Tibial nerve (tissue), 4 donors: ENCODE measurements at regions not wholly inside any gene's neighbourhood (a gene's known extent, or its start where the extent isn't known, plus 50 kb on each side); places are given as distances from the start of the nearest gene placed in this dataset.

Experiments
- DNase-seq, 2 donors: peaks; one replicate each; pipeline ENCODE4 v3.0.0-alpha.2; 2019; ENCODE audit warnings: low spot score in 2 of 2
- H3K27ac ChIP-seq, 4 donors: fragments of 200-600 bp; sonication (generic) in 3 of 4; one replicate each; pipeline ENCODE4 v1.5.1; 2017 to 2019; ENCODE audit warnings: mild to moderate bottlenecking in 1 of 4
- H3K27me3 ChIP-seq, 2 donors: fragments of 200-600 bp; sonication (generic) in 1 of 2; one replicate each; pipeline versions ENCODE4 v1.5.1 to v1.6.0; 2017 to 2019
- H3K36me3 ChIP-seq, 3 donors: fragments of 200-600 bp; sonication (generic); one replicate each; pipeline ENCODE4 v1.5.1; 2018 to 2019
- H3K4me1 ChIP-seq, 4 donors: fragments of 200-600 bp; sonication (generic) in 3 of 4; one replicate each; pipeline ENCODE4 v1.5.1; 2017 to 2019
- H3K4me3 ChIP-seq, 4 donors: fragments of 200-600 bp; sonication (generic) in 3 of 4; one replicate each; pipeline ENCODE4 v1.5.1; 2017 to 2019; ENCODE audit warnings: mild to moderate bottlenecking in 1 of 4, moderate library complexity in 1 of 4
- H3K9me3 ChIP-seq, 4 donors: fragments of 200-600 bp; sonication (generic) in 3 of 4; one replicate each; pipeline ENCODE4 v1.5.1; 2017 to 2019
- EP300 ChIP-seq, 2 donors: sonication (generic); formaldehyde crosslinking; IDR thresholded peaks; one replicate each; pipeline ENCODE4 v1.6.1; 2017; ENCODE audit warnings: antibody characterized with exemption in 2 of 2, mild to moderate bottlenecking in 1 of 2
- POLR2A ChIP-seq, 2 donors: fragments of 450-650 bp; IDR thresholded peaks; one replicate each; pipeline ENCODE4 v1.6.1; 2017; ENCODE audit warnings: antibody characterized with exemption in 2 of 2, mild to moderate bottlenecking in 2 of 2, moderate library complexity in 2 of 2
- WGBS, 2 donors: methylation state at CpG; one replicate each; pipeline ENCODE4 v1.1.5; 2018; 5-methylcytosine and 5-hydroxymethylcytosine counted together
- TF ChIP-seq, protein P1 (sequence below), 5 experiments: fragments of 200-600 bp in 3 of 5; fragments of 450-650 bp in 2 of 5; sonication (generic) in 3 of 5; IDR thresholded peaks; one replicate each; pipeline ENCODE4 v1.5.1; 2016 to 2019; ENCODE audit warnings: antibody characterized with exemption in 5 of 5, mild to moderate bottlenecking in 3 of 5, moderate library complexity in 2 of 5

DNA sequence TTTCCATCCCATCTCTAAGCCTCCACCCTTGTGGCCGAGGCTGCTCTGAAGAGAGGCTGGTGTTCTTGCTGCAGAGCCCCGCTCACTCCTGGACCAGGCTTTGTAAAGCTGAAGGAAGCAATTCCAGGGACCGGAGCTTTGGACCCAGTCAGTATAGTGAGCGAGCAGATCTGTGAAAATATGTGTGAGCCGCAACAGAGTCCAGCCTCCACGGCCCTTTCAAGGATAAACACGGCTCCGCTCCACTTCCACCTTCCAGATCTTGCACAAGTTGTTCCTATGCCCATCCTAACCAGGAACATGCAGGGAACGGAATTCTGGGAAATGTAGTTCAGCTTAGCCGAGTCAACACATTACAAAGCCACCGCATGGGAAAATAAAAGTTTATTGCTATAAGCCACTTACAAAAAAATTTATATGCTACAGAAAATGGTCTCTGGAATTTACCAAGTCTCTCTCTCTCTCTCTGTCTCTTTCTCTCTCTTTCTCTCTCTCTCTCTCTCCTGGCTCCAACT lies 151.7 kb upstream of the ZNF521 start:
- H3K4me3 ChIP-seq: peak overlapping the region; percentile 2 to 48 (median 24)
- H3K27ac ChIP-seq: peak overlapping the region in 1 of 4 donors; percentile 57
- peak; percentile 35 to 71 for DNase-seq
- TF ChIP-seq, protein P1, sequence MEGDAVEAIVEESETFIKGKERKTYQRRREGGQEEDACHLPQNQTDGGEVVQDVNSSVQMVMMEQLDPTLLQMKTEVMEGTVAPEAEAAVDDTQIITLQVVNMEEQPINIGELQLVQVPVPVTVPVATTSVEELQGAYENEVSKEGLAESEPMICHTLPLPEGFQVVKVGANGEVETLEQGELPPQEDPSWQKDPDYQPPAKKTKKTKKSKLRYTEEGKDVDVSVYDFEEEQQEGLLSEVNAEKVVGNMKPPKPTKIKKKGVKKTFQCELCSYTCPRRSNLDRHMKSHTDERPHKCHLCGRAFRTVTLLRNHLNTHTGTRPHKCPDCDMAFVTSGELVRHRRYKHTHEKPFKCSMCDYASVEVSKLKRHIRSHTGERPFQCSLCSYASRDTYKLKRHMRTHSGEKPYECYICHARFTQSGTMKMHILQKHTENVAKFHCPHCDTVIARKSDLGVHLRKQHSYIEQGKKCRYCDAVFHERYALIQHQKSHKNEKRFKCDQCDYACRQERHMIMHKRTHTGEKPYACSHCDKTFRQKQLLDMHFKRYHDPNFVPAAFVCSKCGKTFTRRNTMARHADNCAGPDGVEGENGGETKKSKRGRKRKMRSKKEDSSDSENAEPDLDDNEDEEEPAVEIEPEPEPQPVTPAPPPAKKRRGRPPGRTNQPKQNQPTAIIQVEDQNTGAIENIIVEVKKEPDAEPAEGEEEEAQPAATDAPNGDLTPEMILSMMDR (IDR thresholded peaks at IDR 0.05): no peak
- TF ChIP-seq EP300 (IDR thresholded peaks at IDR 0.05): peak in 1 of 2 donors; percentile 57
- H3K4me1 ChIP-seq: peaks cover 0 to 9% (median 0%) of the 10 kb centered on the region in 4 donors
- H3K9me3 ChIP-seq: no peaks in the 10 kb centered on the region
- H3K27me3 ChIP-seq: no peaks in the 10 kb centered on the region
- 2 to 11% methylated on average over 10 to 11 of the region's 11 CpGs for WGBS, 2 donors
- no peaks in the 10 kb centered on the region for H3K36me3 ChIP-seq

DNA sequence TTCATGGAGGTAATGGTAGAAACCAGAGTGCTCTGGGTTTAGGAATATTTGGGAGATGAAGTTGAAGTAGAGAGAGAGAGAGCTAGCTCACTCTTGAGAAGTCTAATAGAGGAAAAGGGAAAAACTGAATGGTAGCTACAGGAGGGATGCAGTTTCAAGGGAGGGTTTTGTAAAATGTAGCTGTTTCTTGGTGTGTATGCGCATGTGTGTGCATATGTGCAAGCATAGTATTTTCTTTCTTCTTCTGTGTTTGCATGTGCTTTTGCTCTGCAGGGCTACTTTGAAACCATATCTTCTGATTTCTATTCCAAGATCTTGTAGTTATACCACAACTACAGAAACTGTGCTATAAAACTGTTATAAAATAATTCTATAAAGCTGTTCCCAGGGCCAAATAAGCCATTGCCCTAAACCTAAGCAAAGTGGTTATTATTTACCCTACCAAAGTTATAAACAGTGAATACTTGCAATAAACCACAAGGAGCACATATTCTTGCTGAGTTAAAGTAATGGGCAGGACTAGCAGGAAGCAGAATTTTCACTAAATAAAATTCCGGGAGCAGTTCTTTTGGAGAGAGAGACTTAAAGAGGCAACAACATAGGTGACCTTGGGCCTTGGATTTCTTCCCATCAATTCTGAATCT lies 145.3 kb upstream of the ZNF521 start:
- H3K27me3 ChIP-seq: no peaks in the 10 kb centered on the region
- WGBS, 2 donors: 75 to 81% methylated on average over 2 of the region's 2 CpGs

DNA sequence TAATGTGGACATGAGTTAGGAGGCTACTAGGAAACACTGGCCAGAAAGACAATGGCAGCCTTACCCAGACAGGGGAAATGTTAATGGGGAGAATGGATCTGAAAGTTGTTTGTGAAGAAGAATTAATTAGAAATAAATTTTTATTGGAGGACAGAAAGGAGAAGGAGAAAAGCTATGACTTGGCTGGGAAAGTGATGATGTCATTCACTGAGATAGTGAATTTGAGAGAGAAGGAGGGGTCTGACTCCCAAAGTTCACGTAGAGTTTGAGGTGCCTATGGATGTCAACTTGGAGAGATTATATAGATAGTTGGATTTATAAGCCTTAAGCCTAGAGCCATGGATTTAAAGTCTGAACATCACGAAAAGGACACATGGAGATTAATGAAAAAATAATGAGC lies 144.6 kb upstream of the ZNF521 start:
- TF ChIP-seq POLR2A (IDR thresholded peaks at IDR 0.05) (no peak), EP300 (IDR thresholded peaks at IDR 0.05) (no peak)
- TF ChIP-seq, protein P1 (IDR thresholded peaks at IDR 0.05): no peak
- WGBS, 2 donors: 59 to 66% methylated on average over 2 of the region's 2 CpGs
- Histone ChIP-seq H3K9me3 (peaks cover 0 to 9% (median 0%) of the 10 kb centered on the region in 4 donors), H3K4me1 (no peaks in the 10 kb centered on the region), H3K4me3 (no peak overlapping the region), H3K27ac (no peak overlapping the region), H3K36me3 (no peaks in the 10 kb centered on the region), H3K27me3 (no peaks in the 10 kb centered on the region)
- no peak for DNase-seq

More for the DNA sequence above, 145.3 kb upstream of the ZNF521 start:
- Histone ChIP-seq H3K27ac (no peak overlapping the region), H3K4me1 (no peaks in the 10 kb centered on the region), H3K9me3 (peaks cover 0 to 9% (median 0%) of the 10 kb centered on the region in 4 donors), H3K36me3 (no peaks in the 10 kb centered on the region), H3K4me3 (no peak overlapping the region)
- TF ChIP-seq, protein P1 (IDR thresholded peaks at IDR 0.05): no peak
- TF ChIP-seq EP300 (IDR thresholded peaks at IDR 0.05): no peak
- TF ChIP-seq POLR2A (IDR thresholded peaks at IDR 0.05): no peak
- DNase-seq: no peak

DNA sequence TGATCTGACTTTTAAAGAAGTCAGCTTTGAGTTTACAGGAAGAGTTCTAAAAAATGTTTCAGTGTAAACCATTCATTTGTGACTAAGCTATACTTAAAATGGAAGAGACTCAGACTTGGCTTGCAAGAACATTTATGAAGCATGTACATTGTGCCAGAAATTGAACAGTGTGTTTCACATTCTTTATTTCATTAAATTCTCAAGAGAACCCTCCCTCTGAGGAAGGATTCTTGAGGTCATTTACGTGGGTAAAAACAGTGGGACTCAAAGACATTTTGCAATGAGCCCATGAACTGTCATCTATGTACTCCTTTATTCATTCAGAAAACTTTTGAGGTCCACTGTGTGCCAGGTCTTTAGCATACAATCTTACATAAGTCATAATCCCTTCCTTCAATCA lies 143.6 kb upstream of the ZNF521 start:
- no peak for TF ChIP-seq EP300 (IDR thresholded peaks at IDR 0.05)
- no peak for TF ChIP-seq POLR2A (IDR thresholded peaks at IDR 0.05)
- TF ChIP-seq, protein P1 (IDR thresholded peaks at IDR 0.05): no peak
- H3K4me1 ChIP-seq: no peaks in the 10 kb centered on the region
- no peak overlapping the region for H3K4me3 ChIP-seq
- no peaks in the 10 kb centered on the region for H3K27me3 ChIP-seq
- DNase-seq: no peak
- no peak overlapping the region for H3K27ac ChIP-seq
- no peaks in the 10 kb centered on the region for H3K36me3 ChIP-seq
- peaks cover 0 to 9% (median 0%) of the 10 kb centered on the region in 4 donors for H3K9me3 ChIP-seq
- WGBS, 2 donors: 23 to 42% methylated on average over 1 of the region's 1 CpG

DNA sequence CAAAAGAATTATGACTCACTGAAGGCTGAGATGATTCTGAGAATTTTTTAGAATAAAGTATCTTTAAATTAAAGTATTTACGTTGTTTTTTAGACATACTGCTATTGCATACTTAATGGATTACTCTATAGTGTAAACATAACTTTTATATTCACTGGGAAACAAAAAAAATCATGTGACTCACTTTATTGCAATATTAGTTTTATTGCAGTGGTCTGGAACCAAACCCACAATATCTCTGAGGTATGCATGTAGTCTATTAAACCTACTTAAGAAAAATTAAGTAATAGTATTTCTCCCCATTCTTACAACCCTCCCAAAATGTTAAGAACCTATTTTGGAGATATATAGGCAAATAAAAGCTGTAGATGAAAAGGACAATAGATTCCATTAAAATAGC lies 142.9 kb upstream of the ZNF521 start:
- H3K4me1 ChIP-seq: no peaks in the 10 kb centered on the region
- no peaks in the 10 kb centered on the region for H3K27me3 ChIP-seq
- no peak overlapping the region for H3K27ac ChIP-seq
- peaks cover 0 to 9% (median 0%) of the 10 kb centered on the region in 4 donors for H3K9me3 ChIP-seq
- H3K4me3 ChIP-seq: no peak overlapping the region
- H3K36me3 ChIP-seq: no peaks in the 10 kb centered on the region
- TF ChIP-seq EP300 (IDR thresholded peaks at IDR 0.05) (no peak), POLR2A (IDR thresholded peaks at IDR 0.05) (no peak)
- TF ChIP-seq, protein P1 (IDR thresholded peaks at IDR 0.05): no peak
- DNase-seq: no peak
- 85% methylated on average over 1 of the region's 1 CpG for WGBS, 2 donors
